ENCODE measurements at regions not wholly inside any gene's neighbourhood (a gene's known extent, or its start where the extent isn't known, plus 50 kb on each side); places are given as distances from the start of the nearest gene placed in this dataset.

DNA sequence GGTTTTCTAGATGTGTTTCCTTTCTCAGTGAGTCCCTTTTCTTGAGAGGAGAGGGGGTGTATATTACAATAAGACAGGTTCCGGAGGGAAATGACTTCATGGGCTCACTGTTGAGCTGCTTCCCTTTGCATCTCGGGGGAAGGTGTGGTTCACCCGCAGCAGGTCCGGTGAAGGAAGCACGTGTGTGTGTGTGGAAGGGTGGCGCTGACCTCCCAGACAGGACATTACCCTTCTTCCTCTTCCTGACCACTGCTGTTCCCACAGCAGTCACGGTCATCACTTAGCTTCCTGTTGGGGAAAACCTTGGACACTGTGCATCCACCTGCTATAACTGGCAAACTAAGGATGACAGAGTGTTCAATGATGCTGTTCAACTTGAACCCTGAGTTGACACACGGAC, 83.6 kb downstream of the PLEKHG1 start:
- H3K27ac ChIP-seq = no peak overlapping the region
- TF ChIP-seq, protein P1, sequence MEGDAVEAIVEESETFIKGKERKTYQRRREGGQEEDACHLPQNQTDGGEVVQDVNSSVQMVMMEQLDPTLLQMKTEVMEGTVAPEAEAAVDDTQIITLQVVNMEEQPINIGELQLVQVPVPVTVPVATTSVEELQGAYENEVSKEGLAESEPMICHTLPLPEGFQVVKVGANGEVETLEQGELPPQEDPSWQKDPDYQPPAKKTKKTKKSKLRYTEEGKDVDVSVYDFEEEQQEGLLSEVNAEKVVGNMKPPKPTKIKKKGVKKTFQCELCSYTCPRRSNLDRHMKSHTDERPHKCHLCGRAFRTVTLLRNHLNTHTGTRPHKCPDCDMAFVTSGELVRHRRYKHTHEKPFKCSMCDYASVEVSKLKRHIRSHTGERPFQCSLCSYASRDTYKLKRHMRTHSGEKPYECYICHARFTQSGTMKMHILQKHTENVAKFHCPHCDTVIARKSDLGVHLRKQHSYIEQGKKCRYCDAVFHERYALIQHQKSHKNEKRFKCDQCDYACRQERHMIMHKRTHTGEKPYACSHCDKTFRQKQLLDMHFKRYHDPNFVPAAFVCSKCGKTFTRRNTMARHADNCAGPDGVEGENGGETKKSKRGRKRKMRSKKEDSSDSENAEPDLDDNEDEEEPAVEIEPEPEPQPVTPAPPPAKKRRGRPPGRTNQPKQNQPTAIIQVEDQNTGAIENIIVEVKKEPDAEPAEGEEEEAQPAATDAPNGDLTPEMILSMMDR (IDR thresholded peaks at IDR 0.05; ENCODE audit: low read depth, low read length, missing control alignments) = no peak
- H3K4me3 ChIP-seq (ENCODE audit: low read depth, low read length) = no peak overlapping the region

DNA sequence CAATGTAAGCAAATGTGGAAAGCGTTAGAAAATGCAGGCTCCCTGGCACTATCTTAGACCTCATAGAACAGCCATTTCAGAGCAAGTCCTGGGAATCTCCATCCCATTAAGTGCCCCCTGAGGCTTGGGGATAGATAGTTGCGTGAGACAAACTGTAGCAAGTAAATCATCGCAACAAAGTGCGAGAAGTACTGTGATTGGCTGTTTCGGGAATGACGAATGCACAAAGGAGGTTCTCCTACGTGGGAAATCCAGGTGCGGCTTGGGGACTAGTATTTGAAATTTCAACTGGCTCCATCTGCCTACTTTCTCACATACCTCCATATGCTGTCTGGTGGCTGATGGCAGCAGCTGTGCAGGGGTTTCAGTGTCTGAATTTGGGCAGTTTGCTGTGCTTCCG, 84.5 kb downstream of the PLEKHG1 start:
- no peaks in the 10 kb centered on the region for H3K36me3 ChIP-seq (replicated peaks)
- H3K27ac ChIP-seq = no peak overlapping the region
- H3K27me3 ChIP-seq (replicated peaks) = no peaks in the 10 kb centered on the region
- DNase-seq = no peak
- TF ChIP-seq, protein P1 (IDR thresholded peaks at IDR 0.05; ENCODE audit: low read depth, low read length, missing control alignments) = no peak
- H3K4me3 ChIP-seq (ENCODE audit: low read depth, low read length) = no peak overlapping the region
- in situ Hi-C loops (cut with HindIII; ENCODE audit: low pct_ligation_motif_present, low sequenced_read_pairs) = no loop called here

More for the DNA sequence above, 83.6 kb downstream of the PLEKHG1 start:
- DNase-seq = no peak
- Histone ChIP-seq H3K36me3 (replicated peaks) (no peaks in the 10 kb centered on the region), H3K27me3 (replicated peaks) (no peaks in the 10 kb centered on the region)
- in situ Hi-C loops (cut with HindIII; ENCODE audit: low pct_ligation_motif_present, low sequenced_read_pairs) = no loop called here

DNA sequence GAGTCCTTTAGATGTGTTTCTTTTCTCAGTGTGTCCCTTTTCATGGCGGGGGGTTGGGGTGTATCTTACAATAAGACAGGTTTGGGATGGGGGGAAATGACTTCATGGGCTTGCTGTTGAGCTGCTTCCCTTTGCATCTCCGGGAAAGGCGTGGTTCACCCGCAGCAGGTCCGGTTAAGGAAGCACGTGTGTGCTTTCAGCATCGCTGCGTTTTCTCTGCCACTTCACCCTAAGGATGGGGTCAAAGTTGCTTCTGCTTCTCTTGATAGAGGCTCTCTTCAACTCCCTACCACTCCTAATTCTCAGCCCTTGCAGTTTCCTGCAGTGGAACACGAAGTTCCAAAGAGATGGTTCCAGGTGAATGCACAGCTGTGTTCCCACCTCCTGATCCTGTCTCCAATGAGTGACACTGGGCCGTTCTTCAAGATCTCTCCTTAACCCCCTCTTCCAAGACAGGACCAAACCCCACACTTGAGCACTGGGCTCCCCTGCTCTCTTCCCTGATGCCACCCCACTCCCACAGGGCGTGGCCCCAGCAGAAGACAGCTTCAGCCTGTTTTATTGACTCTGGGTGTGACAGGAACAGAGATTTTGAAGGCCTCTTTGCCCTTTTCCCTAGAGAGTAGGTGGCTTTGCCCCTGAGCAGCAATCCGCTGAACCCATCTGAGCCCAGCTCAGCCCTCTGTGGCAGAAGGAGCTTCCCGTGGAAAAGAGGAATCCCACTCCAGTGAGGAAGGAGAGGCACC, 85.2 kb downstream of the PLEKHG1 start:
- no peak for DNase-seq
- no peaks in the 10 kb centered on the region for H3K27me3 ChIP-seq (replicated peaks)
- in situ Hi-C loops (cut with HindIII; ENCODE audit: low pct_ligation_motif_present, low sequenced_read_pairs) = no loop called here
- H3K36me3 ChIP-seq (replicated peaks) = no peaks in the 10 kb centered on the region
- no peak overlapping the region for H3K4me3 ChIP-seq (ENCODE audit: low read depth, low read length)
- H3K27ac ChIP-seq = no peak overlapping the region
- TF ChIP-seq, protein P1 (IDR thresholded peaks at IDR 0.05; ENCODE audit: low read depth, low read length, missing control alignments) = no peak

DNA sequence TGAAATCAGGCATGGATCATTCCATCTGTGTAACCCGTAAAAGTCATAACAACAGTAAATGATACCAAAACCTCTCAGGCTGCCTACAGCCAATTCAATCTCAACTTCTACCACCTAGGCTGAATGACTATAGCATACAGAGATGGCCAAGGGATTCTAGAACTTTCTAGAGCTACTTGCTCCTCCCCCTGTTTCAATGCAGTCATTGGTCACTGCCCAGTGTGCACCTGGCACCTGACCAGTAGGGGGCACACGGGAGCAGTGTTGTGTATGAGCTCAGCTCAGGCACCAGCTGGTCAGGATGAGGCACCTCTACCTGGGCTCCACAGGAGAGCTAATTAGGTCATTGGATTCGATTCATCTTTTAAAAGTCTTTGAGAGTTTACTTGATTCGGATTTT, 86.2 kb downstream of the PLEKHG1 start:
- H3K27ac ChIP-seq = no peak overlapping the region
- in situ Hi-C loops (cut with HindIII; ENCODE audit: low pct_ligation_motif_present, low sequenced_read_pairs) = no loop called here
- no peak overlapping the region for H3K4me3 ChIP-seq (ENCODE audit: low read depth, low read length)
- no peak for DNase-seq
- no peaks in the 10 kb centered on the region for H3K36me3 ChIP-seq (replicated peaks)
- H3K27me3 ChIP-seq (replicated peaks) = no peaks in the 10 kb centered on the region
- TF ChIP-seq, protein P1 (IDR thresholded peaks at IDR 0.05; ENCODE audit: low read depth, low read length, missing control alignments) = peak; percentile 72

DNA sequence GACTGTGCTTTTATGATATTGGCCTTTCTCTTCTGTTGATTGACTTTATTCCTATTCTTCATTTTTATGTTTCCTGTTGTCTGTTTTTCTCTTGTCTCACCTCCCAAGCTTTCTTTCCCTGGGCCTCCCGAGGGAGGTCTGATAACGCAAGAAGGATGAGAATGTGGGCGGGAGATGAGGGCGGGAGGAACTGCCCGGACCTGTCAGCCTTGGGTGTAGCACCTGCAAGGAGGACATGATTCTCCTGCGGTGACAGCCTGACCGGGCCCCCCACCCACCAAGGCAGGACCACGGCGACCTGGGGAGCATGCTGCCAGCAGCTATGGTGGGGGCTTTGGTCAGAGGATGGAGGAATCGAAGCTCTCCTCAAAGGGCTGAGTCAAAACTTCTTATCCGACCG, 86.9 kb downstream of the PLEKHG1 start:
- TF ChIP-seq, protein P1 (IDR thresholded peaks at IDR 0.05; ENCODE audit: low read depth, low read length, missing control alignments) = no peak
- H3K36me3 ChIP-seq (replicated peaks) = no peaks in the 10 kb centered on the region
- no peak overlapping the region for H3K4me3 ChIP-seq (ENCODE audit: low read depth, low read length)
- H3K27ac ChIP-seq = no peak overlapping the region
- DNase-seq = no peak
- in situ Hi-C loops (cut with HindIII; ENCODE audit: low pct_ligation_motif_present, low sequenced_read_pairs) = no loop called here
- H3K27me3 ChIP-seq (replicated peaks) = no peaks in the 10 kb centered on the region

DNA sequence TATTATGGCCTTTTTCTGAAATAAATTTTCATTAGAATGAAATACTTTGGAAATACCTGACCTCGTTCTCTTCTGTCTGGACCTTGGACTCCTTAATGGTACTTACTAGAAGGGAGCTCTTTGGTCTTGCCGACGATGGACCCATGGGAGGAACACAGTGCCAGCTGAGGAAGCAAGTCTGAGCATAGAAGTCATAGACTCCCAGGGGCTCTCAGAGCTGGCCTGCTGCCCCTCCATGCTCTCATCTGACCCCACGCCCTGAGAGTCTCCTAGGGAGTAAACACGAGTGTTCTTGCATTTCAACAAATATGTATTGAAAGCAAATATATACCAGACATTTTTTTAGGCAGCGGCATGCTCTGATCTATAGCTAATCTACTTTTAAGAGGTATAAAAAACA, 87.8 kb downstream of the PLEKHG1 start:
- H3K4me3 ChIP-seq (ENCODE audit: low read depth, low read length) = no peak overlapping the region
- H3K27ac ChIP-seq = no peak overlapping the region
- TF ChIP-seq, protein P1 (IDR thresholded peaks at IDR 0.05; ENCODE audit: low read depth, low read length, missing control alignments) = no peak
- in situ Hi-C loops (cut with HindIII; ENCODE audit: low pct_ligation_motif_present, low sequenced_read_pairs) = no loop called here
- H3K27me3 ChIP-seq (replicated peaks) = no peaks in the 10 kb centered on the region
- no peaks in the 10 kb centered on the region for H3K36me3 ChIP-seq (replicated peaks)
- DNase-seq = no peak
